ENCODE measurements at regions not wholly inside any gene's neighbourhood (a gene's known extent, or its start where the extent isn't known, plus 50 kb on each side); places are given as distances from the start of the nearest gene placed in this dataset.
"Not testable (repeated sequence)": the region's sequence is repeated elsewhere in the genome, so short reads cannot be mapped to it uniquely, and the experiment has no call there.

DNA sequence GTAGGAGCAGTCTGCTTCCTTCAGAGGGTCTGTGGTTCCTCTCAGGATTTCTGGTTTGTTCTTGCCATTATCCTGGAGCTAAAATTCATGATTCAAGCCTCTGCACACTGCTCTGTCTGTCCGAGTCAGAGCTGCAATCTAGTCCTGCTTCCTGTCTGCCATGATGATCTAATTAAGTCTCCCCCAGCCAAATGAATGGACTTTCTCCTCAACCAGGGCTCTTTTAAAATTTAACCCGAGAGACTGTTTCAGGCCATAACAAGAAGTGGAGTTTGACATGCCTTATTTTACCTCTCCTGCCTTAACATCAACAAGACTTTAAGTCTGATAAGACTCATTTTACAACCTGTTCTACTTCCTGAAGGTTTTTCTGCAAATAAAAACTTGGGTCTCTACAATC lies 1009.6 kb upstream of the DDX18 start:
- CTCF ChIA-PET = no interaction called here
- H3K4me3 Mint-ChIP-seq (ENCODE audit: unreplicated experiment) = no peak overlapping the region
- no peak for TF ChIP-seq CTCF (IDR thresholded peaks at IDR 0.05; ENCODE audit: unreplicated experiment)
- H3K4me1 Mint-ChIP-seq (ENCODE audit: insufficient read depth, unreplicated experiment) = peaks cover 9% of the 10 kb centered on the region
- intact Hi-C loops (cut with micrococcal nuclease) = no loop called here
- POLR2A ChIA-PET = no interaction called here
- DNase-seq (ENCODE audit: unreplicated experiment) = no peak
- no peak overlapping the region for H3K27ac Mint-ChIP-seq (ENCODE audit: low read depth, unreplicated experiment)
- H3K36me3 Mint-ChIP-seq (ENCODE audit: insufficient read depth, unreplicated experiment) = no peaks in the 10 kb centered on the region
- no peaks in the 10 kb centered on the region for H3K27me3 Mint-ChIP-seq (ENCODE audit: insufficient read depth, unreplicated experiment)
- no TSS peak for BruUV-seq (replicated peaks)
- H3K9me3 Mint-ChIP-seq (ENCODE audit: unreplicated experiment) = peaks cover 7% of the 10 kb centered on the region

- H3K4me1 Mint-ChIP-seq (ENCODE audit: insufficient read depth, unreplicated experiment) = peaks cover 15% of the 10 kb centered on the region
- DNase-seq (ENCODE audit: unreplicated experiment); H3K27me3 Mint-ChIP-seq (ENCODE audit: insufficient read depth, unreplicated experiment); H3K4me3 Mint-ChIP-seq (ENCODE audit: unreplicated experiment); CTCF ChIA-PET; H3K27ac Mint-ChIP-seq (ENCODE audit: low read depth, unreplicated experiment); intact Hi-C loops (cut with micrococcal nuclease); BruUV-seq (replicated peaks); H3K36me3 Mint-ChIP-seq (ENCODE audit: insufficient read depth, unreplicated experiment); H3K9me3 Mint-ChIP-seq (ENCODE audit: unreplicated experiment): not testable (repeated sequence)
- POLR2A ChIA-PET = interaction anchor here (0.7 kb wide), 1 partner anchor 65 kb away, joined by 4 read pairs; no protein-coding TSS in a partner anchor
These were observed 1008.0 kb upstream of the DDX18 start for GRCh38 chr2:116806505-116806904.

- peaks cover 15% of the 10 kb centered on the region for H3K4me1 Mint-ChIP-seq (ENCODE audit: insufficient read depth, unreplicated experiment)
- no peaks in the 10 kb centered on the region for H3K9me3 Mint-ChIP-seq (ENCODE audit: unreplicated experiment)
- intact Hi-C loops (cut with micrococcal nuclease) = no loop called here
- POLR2A ChIA-PET = interaction anchor here (0.7 kb wide), 1 partner anchor 364 kb away, joined by 4 read pairs; no protein-coding TSS in a partner anchor
- CTCF ChIA-PET = no interaction called here
- no peak overlapping the region for H3K27ac Mint-ChIP-seq (ENCODE audit: low read depth, unreplicated experiment)
- H3K36me3 Mint-ChIP-seq (ENCODE audit: insufficient read depth, unreplicated experiment) = no peaks in the 10 kb centered on the region
- H3K27me3 Mint-ChIP-seq (ENCODE audit: insufficient read depth, unreplicated experiment) = no peaks in the 10 kb centered on the region
- DNase-seq (ENCODE audit: unreplicated experiment) = peak; percentile 25
- BruUV-seq (replicated peaks) = no TSS peak
- H3K4me3 Mint-ChIP-seq (ENCODE audit: unreplicated experiment) = no peak overlapping the region
- no peak for TF ChIP-seq CTCF (IDR thresholded peaks at IDR 0.05; ENCODE audit: unreplicated experiment)
These were observed 1005.4 kb upstream of the DDX18 start for GRCh38 chr2:116809109-116809508.

DNA sequence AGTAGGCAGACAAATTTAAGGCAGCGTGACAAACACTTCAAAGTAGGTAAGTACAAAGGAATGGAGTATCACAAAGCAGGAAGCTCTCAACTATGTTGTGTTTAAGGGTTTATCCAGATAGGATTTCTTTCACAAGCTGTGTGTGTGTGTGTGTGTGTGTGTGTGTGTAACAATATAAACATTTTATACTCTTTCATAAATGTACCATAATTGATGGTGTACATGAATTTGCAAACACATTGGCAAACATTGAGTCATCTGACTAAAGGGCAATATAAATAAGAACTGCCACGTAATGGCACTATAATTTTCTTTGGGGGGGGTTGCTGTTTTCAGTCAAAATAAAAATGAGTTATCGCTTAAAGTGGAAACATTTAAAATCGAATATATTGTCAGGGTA lies 1004.4 kb upstream of the DDX18 start:
- TF ChIP-seq CTCF (IDR thresholded peaks at IDR 0.05; ENCODE audit: unreplicated experiment) = no peak
- CTCF ChIA-PET = no interaction called here
- H3K27me3 Mint-ChIP-seq (ENCODE audit: insufficient read depth, unreplicated experiment) = no peaks in the 10 kb centered on the region
- H3K4me3 Mint-ChIP-seq (ENCODE audit: unreplicated experiment) = no peak overlapping the region
- H3K9me3 Mint-ChIP-seq (ENCODE audit: unreplicated experiment) = no peaks in the 10 kb centered on the region
- peaks cover 15% of the 10 kb centered on the region for H3K4me1 Mint-ChIP-seq (ENCODE audit: insufficient read depth, unreplicated experiment)
- BruUV-seq (replicated peaks) = no TSS peak
- no peaks in the 10 kb centered on the region for H3K36me3 Mint-ChIP-seq (ENCODE audit: insufficient read depth, unreplicated experiment)
- peak; percentile 9 for DNase-seq (ENCODE audit: unreplicated experiment)
- H3K27ac Mint-ChIP-seq (ENCODE audit: low read depth, unreplicated experiment) = peak overlapping the region; percentile 1
- intact Hi-C loops (cut with micrococcal nuclease) = no loop called here
- POLR2A ChIA-PET = interaction anchor here (0.7 kb wide), 1 partner anchor 365 kb away, joined by 4 read pairs; no protein-coding TSS in a partner anchor

DNA sequence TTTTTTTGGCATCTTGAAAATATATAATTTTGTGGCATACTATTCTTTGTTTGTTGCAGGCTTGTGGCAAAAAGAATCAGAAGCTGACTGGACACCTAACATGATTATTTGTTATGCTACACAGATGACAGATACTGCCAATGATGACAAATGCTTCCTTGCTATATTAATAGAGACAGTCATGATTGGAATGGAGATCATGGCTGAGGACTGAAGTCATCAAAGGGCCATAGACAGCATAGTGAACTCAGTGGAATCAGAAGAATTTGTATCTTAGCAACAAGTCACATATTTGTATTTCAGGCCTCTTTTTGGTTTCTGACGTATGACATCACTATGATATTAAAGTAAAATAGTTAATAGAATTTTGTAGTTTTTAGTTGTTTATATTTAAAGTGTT lies 1003.8 kb upstream of the DDX18 start:
- no peaks in the 10 kb centered on the region for H3K27me3 Mint-ChIP-seq (ENCODE audit: insufficient read depth, unreplicated experiment)
- H3K9me3 Mint-ChIP-seq (ENCODE audit: unreplicated experiment) = no peaks in the 10 kb centered on the region
- peak overlapping the region; percentile 1 for H3K27ac Mint-ChIP-seq (ENCODE audit: low read depth, unreplicated experiment)
- no peaks in the 10 kb centered on the region for H3K36me3 Mint-ChIP-seq (ENCODE audit: insufficient read depth, unreplicated experiment)
- intact Hi-C loops (cut with micrococcal nuclease) = no loop called here
- POLR2A ChIA-PET = no interaction called here
- H3K4me1 Mint-ChIP-seq (ENCODE audit: insufficient read depth, unreplicated experiment) = peaks cover 15% of the 10 kb centered on the region
- no peak overlapping the region for H3K4me3 Mint-ChIP-seq (ENCODE audit: unreplicated experiment)
- no peak for DNase-seq (ENCODE audit: unreplicated experiment)
- CTCF ChIA-PET = no interaction called here
- no TSS peak for BruUV-seq (replicated peaks)
- TF ChIP-seq CTCF (IDR thresholded peaks at IDR 0.05; ENCODE audit: unreplicated experiment) = no peak
